CD14-positive monocyte (primary cell): ENCODE measurements at regions not wholly inside any gene's neighbourhood (a gene's known extent, or its start where the extent isn't known, plus 50 kb on each side); places are given as distances from the start of the nearest gene placed in this dataset.

Experiments
- DNase-seq, 3 donors: peaks; one replicate each; pipeline ENCODE4 v3.0.0-alpha.2; 2011 to 2022
- H2AFZ ChIP-seq: 2 replicates; pipeline ENCODE4 v1.6.0; 2012; ENCODE audit warnings: mild to moderate bottlenecking, low read depth, low read length, inconsistent platforms; ENCODE audit not compliant: insufficient read depth, poor library complexity, severe bottlenecking
- H3K27ac ChIP-seq, 2 donors: 1 replicate in 1 of 2; 2 replicates in 1 of 2; pipeline ENCODE4 v1.5.1; 2012 to 2013; ENCODE audit warnings: low read length in 2 of 2, control low read depth in 1 of 2, inconsistent platforms in 1 of 2, low read depth in 1 of 2, mild to moderate bottlenecking in 1 of 2
- H3K27me3 ChIP-seq, 2 donors: one replicate each; pipeline versions ENCODE4 v1.6.0 to v1.6.1; 2011 to 2013; ENCODE audit warnings: low read length in 2 of 2; ENCODE audit not compliant: control insufficient read depth in 2 of 2, insufficient read depth in 2 of 2
- H3K36me3 ChIP-seq, 2 donors: replicated peaks in 1 of 2; 1 replicate in 1 of 2; 2 replicates in 1 of 2; pipeline versions ENCODE4 v1.5.1 to v1.6.1; 2012 to 2013; ENCODE audit warnings: low read length in 2 of 2, control low read depth in 1 of 2, inconsistent platforms in 1 of 2, mild to moderate bottlenecking in 1 of 2; ENCODE audit not compliant: insufficient read depth in 2 of 2, control insufficient read depth in 1 of 2
- H3K4me1 ChIP-seq, 2 donors: 1 replicate in 1 of 2; 2 replicates in 1 of 2; pipeline versions ENCODE4 v1.5.1 to v1.6.1; 2012 to 2013; ENCODE audit warnings: low read length in 2 of 2, control low read depth in 1 of 2, inconsistent platforms in 1 of 2, mild to moderate bottlenecking in 1 of 2, moderate library complexity in 1 of 2; ENCODE audit not compliant: insufficient read depth in 2 of 2, control insufficient read depth in 1 of 2
- H3K4me2 ChIP-seq: replicated peaks from 2 replicates; pipeline ENCODE3; 2012; ENCODE audit warnings: low read length, moderate library complexity, mild to moderate bottlenecking; ENCODE audit not compliant: poor library complexity, severe bottlenecking; ENCODE audit errors: extremely low read depth
- H3K4me3 ChIP-seq, 3 experiments: fragments of 200-600 bp in 1 of 3; sonication (generic) in 1 of 3; replicated peaks in 1 of 3; 1 replicate in 2 of 3; 2 replicates in 1 of 3; pipeline ENCODE4 v1.5.1; 2011 to 2013; ENCODE audit warnings: low read length in 3 of 3, mild to moderate bottlenecking in 3 of 3, control low read depth in 2 of 3, low read depth in 2 of 3, inconsistent platforms in 1 of 3, moderate library complexity in 1 of 3
- H3K79me2 ChIP-seq: 2 replicates; pipeline ENCODE4 v1.6.0; 2012; ENCODE audit warnings: mild to moderate bottlenecking, control low read depth, inconsistent platforms, low read length, moderate library complexity; ENCODE audit not compliant: insufficient read depth
- H3K9ac ChIP-seq: 2 replicates; pipeline ENCODE4 v1.6.0; 2017; ENCODE audit warnings: low read length, mild to moderate bottlenecking; ENCODE audit not compliant: insufficient read depth, poor library complexity, severe bottlenecking
- H3K9me3 ChIP-seq, 2 donors: replicated peaks in 1 of 2; 1 replicate in 1 of 2; 2 replicates in 1 of 2; pipeline versions ENCODE4 v1.5.1 to v1.6.1; 2012 to 2013; ENCODE audit warnings: low read length in 2 of 2, control low read depth in 1 of 2; ENCODE audit not compliant: control insufficient read depth in 1 of 2, insufficient read depth in 1 of 2
- H4K20me1 ChIP-seq: 2 replicates; pipeline ENCODE4 v1.6.0; 2012; ENCODE audit warnings: mild to moderate bottlenecking, low read length, control low read depth, moderate library complexity; ENCODE audit not compliant: insufficient read depth
- H3K27ac Mint-ChIP-seq, 7 donors: one replicate each; pipeline ENCODE4 v1.8.0; 2020; ENCODE audit warnings: mild to moderate bottlenecking in 7 of 7, mixed read lengths in 7 of 7, moderate library complexity in 6 of 7, inconsistent platforms in 2 of 7
- H3K27me3 Mint-ChIP-seq, 3 donors: one replicate each; pipeline ENCODE4 v1.8.0; 2021 to 2022; ENCODE audit warnings: low read depth in 3 of 3, mild to moderate bottlenecking in 3 of 3, mixed read lengths in 3 of 3, moderate library complexity in 3 of 3, inconsistent platforms in 1 of 3
- H3K36me3 Mint-ChIP-seq, 2 donors: one replicate each; pipeline ENCODE4 v1.8.0; 2020; ENCODE audit warnings: mixed read lengths in 2 of 2, inconsistent platforms in 1 of 2, mild to moderate bottlenecking in 1 of 2
- H3K4me1 Mint-ChIP-seq: one replicate; pipeline ENCODE4 v1.8.0; 2020; ENCODE audit warnings: mild to moderate bottlenecking, mixed read lengths
- H3K4me3 Mint-ChIP-seq, 2 donors: one replicate each; pipeline ENCODE4 v1.8.0; 2020; ENCODE audit warnings: mild to moderate bottlenecking in 2 of 2, mixed read lengths in 2 of 2, moderate library complexity in 1 of 2
- H3K9me3 Mint-ChIP-seq, 7 donors: one replicate each; pipeline ENCODE4 v1.8.0; 2020 to 2022; ENCODE audit warnings: mixed read lengths in 7 of 7, mild to moderate bottlenecking in 6 of 7, moderate library complexity in 6 of 7, inconsistent platforms in 2 of 7
- CTCF ChIP-seq: fragments of 200-600 bp; IDR thresholded peaks from one replicate; pipeline ENCODE4 v1.8.0; 2022; ENCODE audit warnings: antibody characterized with exemption, mild to moderate bottlenecking
- WGBS: methylation state at CpG from one replicate; pipeline ENCODE4 v1.1.5; 2013; ENCODE audit warnings: missing lambda C conversion rate; ENCODE audit not compliant: insufficient coverage; 5-methylcytosine and 5-hydroxymethylcytosine counted together
- intact Hi-C, 2 donors: fragments of 100-400 bp; cut with micrococcal nuclease; formaldehyde crosslinking; loops; one replicate each; pipeline versions ENCODE4 v1.15.0 to v1.15.1; 2023

GRCh38 chr6:14463110-14463509, 345.5 kb downstream of the CD83 start:
- no peak overlapping the region for H2AFZ ChIP-seq
- no peak overlapping the region for H3K4me3 ChIP-seq
- DNase-seq = no peak
- H3K4me2 ChIP-seq = no peak overlapping the region
- peaks cover 0 to 6% (median 4%) of the 10 kb centered on the region in 3 donors for H3K27me3 Mint-ChIP-seq
- peaks cover 0 to 9% (median 0%) of the 10 kb centered on the region in 7 donors for H3K9me3 Mint-ChIP-seq
- no peaks in the 10 kb centered on the region for H3K36me3 Mint-ChIP-seq
- no peak overlapping the region for H3K9ac ChIP-seq
- no peak overlapping the region for H3K27ac ChIP-seq
- no peak for TF ChIP-seq CTCF
- 100% methylated on average over 4 of the region's 6 CpGs for WGBS
- H3K27me3 ChIP-seq = no peaks in the 10 kb centered on the region
- no peaks in the 10 kb centered on the region for H3K36me3 ChIP-seq
- H3K4me3 Mint-ChIP-seq = no peak overlapping the region
- no peaks in the 10 kb centered on the region for H3K79me2 ChIP-seq
- intact Hi-C loops = no loop called here
- H4K20me1 ChIP-seq = no peaks in the 10 kb centered on the region
- peak overlapping the region in 1 of 7 donors; percentile 9 for H3K27ac Mint-ChIP-seq
- no peaks in the 10 kb centered on the region for H3K9me3 ChIP-seq
- peaks cover 9% of the 10 kb centered on the region for H3K4me1 Mint-ChIP-seq
- H3K4me1 ChIP-seq = no peaks in the 10 kb centered on the region

- H4K20me1 ChIP-seq = no peaks in the 10 kb centered on the region
These were observed 346.5 kb downstream of the CD83 start for GRCh38 chr6:14464055-14464454.

More at GRCh38 chr6:14464055-14464454, 346.5 kb downstream of the CD83 start:
- H3K4me1 Mint-ChIP-seq = peaks cover 9% of the 10 kb centered on the region
- peaks cover 0 to 6% (median 4%) of the 10 kb centered on the region in 3 donors for H3K27me3 Mint-ChIP-seq
- no peaks in the 10 kb centered on the region for H3K79me2 ChIP-seq
- intact Hi-C loops = no loop called here
- H3K9ac ChIP-seq = no peak overlapping the region
- H3K4me1 ChIP-seq = no peaks in the 10 kb centered on the region
- H3K4me3 ChIP-seq = no peak overlapping the region
- WGBS = no CpG with 5 or more reads among the region's 5 CpGs
- H3K27ac ChIP-seq = no peak overlapping the region
- H3K36me3 Mint-ChIP-seq = no peaks in the 10 kb centered on the region
- DNase-seq = peak in 1 of 3 donors; percentile 11
- peak; percentile 15 for TF ChIP-seq CTCF
- H3K27me3 ChIP-seq = no peaks in the 10 kb centered on the region
- H3K27ac Mint-ChIP-seq = no peak overlapping the region
- peaks cover 0 to 3% of the 10 kb centered on the region in 2 donors for H3K9me3 ChIP-seq
- no peaks in the 10 kb centered on the region for H3K36me3 ChIP-seq
- no peak overlapping the region for H2AFZ ChIP-seq
- peaks cover 0 to 14% (median 0%) of the 10 kb centered on the region in 7 donors for H3K9me3 Mint-ChIP-seq
- no peak overlapping the region for H3K4me2 ChIP-seq
- H3K4me3 Mint-ChIP-seq = no peak overlapping the region
